ENCODE measurements at regions not wholly inside any gene's neighbourhood (a gene's known extent, or its start where the extent isn't known, plus 50 kb on each side); places are given as distances from the start of the nearest gene placed in this dataset.

DNA sequence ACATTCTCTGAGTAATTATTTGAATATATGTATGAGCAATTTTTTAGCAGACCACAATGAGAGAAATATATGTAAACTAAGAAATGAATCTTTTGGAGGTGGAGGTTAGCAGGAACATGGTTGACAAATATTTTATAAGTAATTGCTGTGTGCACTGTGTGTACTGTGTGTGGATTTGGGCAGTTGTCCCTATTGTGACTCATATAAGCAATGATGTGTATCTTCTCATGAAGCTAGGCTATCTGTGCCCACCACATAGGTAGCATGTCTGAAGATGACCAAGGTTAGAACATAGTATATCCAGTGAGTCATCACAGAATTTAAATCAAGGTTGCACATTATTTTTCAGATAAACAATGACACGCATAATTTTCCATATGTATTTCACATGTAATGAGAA lies 713.9 kb upstream of the GBE1 start:
- no peaks in the 10 kb centered on the region for H3K27me3 Mint-ChIP-seq (ENCODE audit: unreplicated experiment)
- no peaks in the 10 kb centered on the region for H3K36me3 Mint-ChIP-seq (ENCODE audit: low read depth, unreplicated experiment)
- H3K27ac Mint-ChIP-seq (ENCODE audit: unreplicated experiment), result no peak overlapping the region
- H3K9me3 Mint-ChIP-seq (ENCODE audit: unreplicated experiment), result no peaks in the 10 kb centered on the region
- no peak for DNase-seq (ENCODE audit: low spot score)
- TF ChIP-seq, protein P1, sequence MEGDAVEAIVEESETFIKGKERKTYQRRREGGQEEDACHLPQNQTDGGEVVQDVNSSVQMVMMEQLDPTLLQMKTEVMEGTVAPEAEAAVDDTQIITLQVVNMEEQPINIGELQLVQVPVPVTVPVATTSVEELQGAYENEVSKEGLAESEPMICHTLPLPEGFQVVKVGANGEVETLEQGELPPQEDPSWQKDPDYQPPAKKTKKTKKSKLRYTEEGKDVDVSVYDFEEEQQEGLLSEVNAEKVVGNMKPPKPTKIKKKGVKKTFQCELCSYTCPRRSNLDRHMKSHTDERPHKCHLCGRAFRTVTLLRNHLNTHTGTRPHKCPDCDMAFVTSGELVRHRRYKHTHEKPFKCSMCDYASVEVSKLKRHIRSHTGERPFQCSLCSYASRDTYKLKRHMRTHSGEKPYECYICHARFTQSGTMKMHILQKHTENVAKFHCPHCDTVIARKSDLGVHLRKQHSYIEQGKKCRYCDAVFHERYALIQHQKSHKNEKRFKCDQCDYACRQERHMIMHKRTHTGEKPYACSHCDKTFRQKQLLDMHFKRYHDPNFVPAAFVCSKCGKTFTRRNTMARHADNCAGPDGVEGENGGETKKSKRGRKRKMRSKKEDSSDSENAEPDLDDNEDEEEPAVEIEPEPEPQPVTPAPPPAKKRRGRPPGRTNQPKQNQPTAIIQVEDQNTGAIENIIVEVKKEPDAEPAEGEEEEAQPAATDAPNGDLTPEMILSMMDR (IDR thresholded peaks at IDR 0.05; ENCODE audit: unreplicated experiment), result no peak
- no peak overlapping the region for H3K4me3 Mint-ChIP-seq (ENCODE audit: unreplicated experiment)
- no peaks in the 10 kb centered on the region for H3K4me1 Mint-ChIP-seq (ENCODE audit: unreplicated experiment)

GRCh38 chr3:82474711-82475110 lies 713.3 kb upstream of the GBE1 start:
- Mint-ChIP-seq H3K27me3 (ENCODE audit: unreplicated experiment) (no peaks in the 10 kb centered on the region), H3K36me3 (ENCODE audit: low read depth, unreplicated experiment) (no peaks in the 10 kb centered on the region), H3K27ac (ENCODE audit: unreplicated experiment) (no peak overlapping the region), H3K4me3 (ENCODE audit: unreplicated experiment) (no peak overlapping the region), H3K4me1 (ENCODE audit: unreplicated experiment) (no peaks in the 10 kb centered on the region), H3K9me3 (ENCODE audit: unreplicated experiment) (no peaks in the 10 kb centered on the region)
- TF ChIP-seq, protein P1 (IDR thresholded peaks at IDR 0.05; ENCODE audit: unreplicated experiment), result no peak
- DNase-seq (ENCODE audit: low spot score), result no peak

- TF ChIP-seq, protein P1 (IDR thresholded peaks at IDR 0.05; ENCODE audit: unreplicated experiment), result no peak
- H3K9me3 Mint-ChIP-seq (ENCODE audit: unreplicated experiment), result no peaks in the 10 kb centered on the region
- no peak for DNase-seq (ENCODE audit: low spot score)
- no peaks in the 10 kb centered on the region for H3K36me3 Mint-ChIP-seq (ENCODE audit: low read depth, unreplicated experiment)
- H3K4me1 Mint-ChIP-seq (ENCODE audit: unreplicated experiment), result no peaks in the 10 kb centered on the region
- no peak overlapping the region for H3K27ac Mint-ChIP-seq (ENCODE audit: unreplicated experiment)
- H3K4me3 Mint-ChIP-seq (ENCODE audit: unreplicated experiment), result no peak overlapping the region
- H3K27me3 Mint-ChIP-seq (ENCODE audit: unreplicated experiment), result no peaks in the 10 kb centered on the region
Observed at GRCh38 chr3:82473864-82474541, 712.6 kb upstream of the GBE1 start.

- Mint-ChIP-seq H3K27me3 (ENCODE audit: unreplicated experiment) (no peaks in the 10 kb centered on the region), H3K27ac (ENCODE audit: unreplicated experiment) (no peak overlapping the region), H3K4me1 (ENCODE audit: unreplicated experiment) (no peaks in the 10 kb centered on the region), H3K36me3 (ENCODE audit: low read depth, unreplicated experiment) (no peaks in the 10 kb centered on the region), H3K4me3 (ENCODE audit: unreplicated experiment) (no peak overlapping the region), H3K9me3 (ENCODE audit: unreplicated experiment) (no peaks in the 10 kb centered on the region)
- TF ChIP-seq, protein P1 (IDR thresholded peaks at IDR 0.05; ENCODE audit: unreplicated experiment), result no peak
- DNase-seq (ENCODE audit: low spot score), result no peak
Observed at GRCh38 chr3:82467051-82467450, 705.6 kb upstream of the GBE1 start.

DNA sequence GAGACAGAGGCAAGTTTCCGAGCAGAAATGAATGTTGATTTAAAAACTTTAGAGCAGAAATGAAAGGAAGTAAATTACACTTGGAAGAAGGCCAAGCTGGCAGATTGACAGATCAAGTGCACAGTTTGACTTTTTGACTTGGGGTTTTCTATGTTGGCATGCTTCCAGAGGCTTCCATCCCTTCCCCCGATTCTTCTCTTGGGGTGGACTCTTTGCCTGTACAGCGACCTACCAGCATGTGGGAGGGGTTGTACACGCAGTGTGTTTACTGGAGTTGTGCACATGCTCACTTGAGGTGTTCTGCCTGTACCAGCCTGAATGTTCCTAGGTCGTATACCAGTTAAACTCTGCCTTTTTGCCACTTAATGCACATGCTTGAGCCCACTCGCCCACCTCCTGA lies 701.5 kb upstream of the GBE1 start:
- Mint-ChIP-seq H3K27ac (ENCODE audit: unreplicated experiment) (no peak overlapping the region), H3K4me1 (ENCODE audit: unreplicated experiment) (no peaks in the 10 kb centered on the region), H3K4me3 (ENCODE audit: unreplicated experiment) (no peak overlapping the region), H3K36me3 (ENCODE audit: low read depth, unreplicated experiment) (no peaks in the 10 kb centered on the region), H3K27me3 (ENCODE audit: unreplicated experiment) (no peaks in the 10 kb centered on the region), H3K9me3 (ENCODE audit: unreplicated experiment) (no peaks in the 10 kb centered on the region)
- DNase-seq (ENCODE audit: low spot score), result no peak
- TF ChIP-seq, protein P1 (IDR thresholded peaks at IDR 0.05; ENCODE audit: unreplicated experiment), result no peak
